ENCODE measurements at regions not wholly inside any gene's neighbourhood (a gene's known extent, or its start where the extent isn't known, plus 50 kb on each side); places are given as distances from the start of the nearest gene placed in this dataset.

- no peak for ATAC-seq
- no peak for TF ChIP-seq TEAD4 (CRISPR knock-in tag; IDR thresholded peaks at IDR 0.05)
- TF ChIP-seq ATF6 (CRISPR knock-in tag; IDR thresholded peaks at IDR 0.05): no peak
- no peak for TF ChIP-seq MYBL2 (CRISPR knock-in tag; IDR thresholded peaks at IDR 0.05)
- no peak for TF ChIP-seq ZSCAN18 (CRISPR knock-in tag; IDR thresholded peaks at IDR 0.05)
- no peak for TF ChIP-seq MAX (CRISPR knock-in tag; IDR thresholded peaks at IDR 0.05)
- no peak for TF ChIP-seq ATF3 (CRISPR knock-in tag; conservative IDR thresholded peaks at IDR 0.05)
- TF ChIP-seq FOXP1 (CRISPR knock-in tag; IDR thresholded peaks at IDR 0.05; ENCODE audit: borderline replicate concordance): no peak
- TF ChIP-seq ZNF219 (CRISPR knock-in tag; IDR thresholded peaks at IDR 0.05; ENCODE audit: borderline replicate concordance): no peak
- TF ChIP-seq CDX4 (CRISPR knock-in tag; IDR thresholded peaks at IDR 0.05; ENCODE audit: borderline replicate concordance): no peak
- TF ChIP-seq SMAD3 (CRISPR knock-in tag; IDR thresholded peaks at IDR 0.05; ENCODE audit: borderline replicate concordance): no peak
- TF ChIP-seq ZNF232 (CRISPR knock-in tag; IDR thresholded peaks at IDR 0.05): no peak
- Mint-ChIP-seq H3K27ac (no peak overlapping the region), H3K9me3 (peaks cover 12% of the 10 kb centered on the region), H3K4me1 (peaks cover 13% of the 10 kb centered on the region), H3K36me3 (no peaks in the 10 kb centered on the region), H3K27me3 (ENCODE audit: low read depth) (no peaks in the 10 kb centered on the region), H3K4me3 (no peak overlapping the region)
- DNase-seq (ENCODE audit: low spot score): no peak
- CTCF ChIA-PET: no interaction called here
- POLR2A ChIA-PET: no interaction called here
Measured at GRCh38 chr5:169415948-169416347, 115.0 kb upstream of the SLIT3 start.

- Mint-ChIP-seq H3K4me3 (no peak overlapping the region), H3K9me3 (peaks cover 12% of the 10 kb centered on the region), H3K27ac (no peak overlapping the region), H3K4me1 (peaks cover 13% of the 10 kb centered on the region), H3K27me3 (ENCODE audit: low read depth) (no peaks in the 10 kb centered on the region), H3K36me3 (no peaks in the 10 kb centered on the region)
- DNase-seq (ENCODE audit: low spot score) (no peak), ATAC-seq (no peak)
- ChIA-PET CTCF (no interaction called here), POLR2A (no interaction called here)
- TF ChIP-seq ERG (CRISPR knock-in tag; IDR thresholded peaks at IDR 0.05) (no peak), MXD4 (CRISPR knock-in tag; IDR thresholded peaks at IDR 0.05; ENCODE audit: borderline replicate concordance) (no peak), ZSCAN18 (CRISPR knock-in tag; IDR thresholded peaks at IDR 0.05) (no peak), ATF3 (CRISPR knock-in tag; conservative IDR thresholded peaks at IDR 0.05) (no peak), TEAD4 (CRISPR knock-in tag; IDR thresholded peaks at IDR 0.05) (no peak), ZNF671 (CRISPR knock-in tag; IDR thresholded peaks at IDR 0.05) (no peak), CTCF (IDR thresholded peaks at IDR 0.05) (no peak), USF1 (CRISPR knock-in tag; IDR thresholded peaks at IDR 0.05) (no peak), ZNF425 (CRISPR knock-in tag; conservative IDR thresholded peaks at IDR 0.05) (no peak), SOX15 (CRISPR knock-in tag; IDR thresholded peaks at IDR 0.05) (no peak), ZNF281 (CRISPR knock-in tag; IDR thresholded peaks at IDR 0.05) (no peak)
Measured at GRCh38 chr5:169415371-169415770, 114.4 kb upstream of the SLIT3 start.

Measured in WTC11 (cell line).